ENCODE measurements at regions not wholly inside any gene's neighbourhood (a gene's known extent, or its start where the extent isn't known, plus 50 kb on each side); places are given as distances from the start of the nearest gene placed in this dataset.

DNA sequence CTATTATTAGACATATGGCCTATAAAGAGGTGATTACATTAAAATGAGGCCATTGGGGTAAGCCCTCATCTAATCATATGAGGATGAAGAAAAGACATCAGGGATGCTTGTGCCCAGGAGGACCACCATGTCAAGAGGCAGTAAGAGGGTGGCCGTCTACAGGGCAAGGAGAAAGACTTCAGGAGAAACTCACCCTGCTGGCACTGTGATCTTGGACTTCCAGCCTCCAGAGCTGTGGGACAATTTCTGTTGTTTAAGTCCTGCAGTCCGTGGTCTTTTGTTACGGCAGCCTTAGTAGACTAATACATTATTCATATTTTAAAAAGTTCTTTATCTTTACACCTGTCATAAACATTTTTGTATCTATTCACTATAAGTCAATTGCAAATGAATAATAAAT, 290.0 kb downstream of the PRL start:
- TF ChIP-seq, protein P1, sequence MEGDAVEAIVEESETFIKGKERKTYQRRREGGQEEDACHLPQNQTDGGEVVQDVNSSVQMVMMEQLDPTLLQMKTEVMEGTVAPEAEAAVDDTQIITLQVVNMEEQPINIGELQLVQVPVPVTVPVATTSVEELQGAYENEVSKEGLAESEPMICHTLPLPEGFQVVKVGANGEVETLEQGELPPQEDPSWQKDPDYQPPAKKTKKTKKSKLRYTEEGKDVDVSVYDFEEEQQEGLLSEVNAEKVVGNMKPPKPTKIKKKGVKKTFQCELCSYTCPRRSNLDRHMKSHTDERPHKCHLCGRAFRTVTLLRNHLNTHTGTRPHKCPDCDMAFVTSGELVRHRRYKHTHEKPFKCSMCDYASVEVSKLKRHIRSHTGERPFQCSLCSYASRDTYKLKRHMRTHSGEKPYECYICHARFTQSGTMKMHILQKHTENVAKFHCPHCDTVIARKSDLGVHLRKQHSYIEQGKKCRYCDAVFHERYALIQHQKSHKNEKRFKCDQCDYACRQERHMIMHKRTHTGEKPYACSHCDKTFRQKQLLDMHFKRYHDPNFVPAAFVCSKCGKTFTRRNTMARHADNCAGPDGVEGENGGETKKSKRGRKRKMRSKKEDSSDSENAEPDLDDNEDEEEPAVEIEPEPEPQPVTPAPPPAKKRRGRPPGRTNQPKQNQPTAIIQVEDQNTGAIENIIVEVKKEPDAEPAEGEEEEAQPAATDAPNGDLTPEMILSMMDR (IDR thresholded peaks at IDR 0.05) = no peak
- no peak for TF ChIP-seq TCF7L2 (IDR thresholded peaks at IDR 0.05; ENCODE audit: low read depth, low read length)
- TF ChIP-seq POLR2AphosphoS5 (IDR thresholded peaks at IDR 0.05; ENCODE audit: low read depth, low read length) = no peak
- no peak for TF ChIP-seq SIN3A (IDR thresholded peaks at IDR 0.05; ENCODE audit: borderline replicate concordance, insufficient read depth, low read depth, low read length)
- TF ChIP-seq, protein P2, sequence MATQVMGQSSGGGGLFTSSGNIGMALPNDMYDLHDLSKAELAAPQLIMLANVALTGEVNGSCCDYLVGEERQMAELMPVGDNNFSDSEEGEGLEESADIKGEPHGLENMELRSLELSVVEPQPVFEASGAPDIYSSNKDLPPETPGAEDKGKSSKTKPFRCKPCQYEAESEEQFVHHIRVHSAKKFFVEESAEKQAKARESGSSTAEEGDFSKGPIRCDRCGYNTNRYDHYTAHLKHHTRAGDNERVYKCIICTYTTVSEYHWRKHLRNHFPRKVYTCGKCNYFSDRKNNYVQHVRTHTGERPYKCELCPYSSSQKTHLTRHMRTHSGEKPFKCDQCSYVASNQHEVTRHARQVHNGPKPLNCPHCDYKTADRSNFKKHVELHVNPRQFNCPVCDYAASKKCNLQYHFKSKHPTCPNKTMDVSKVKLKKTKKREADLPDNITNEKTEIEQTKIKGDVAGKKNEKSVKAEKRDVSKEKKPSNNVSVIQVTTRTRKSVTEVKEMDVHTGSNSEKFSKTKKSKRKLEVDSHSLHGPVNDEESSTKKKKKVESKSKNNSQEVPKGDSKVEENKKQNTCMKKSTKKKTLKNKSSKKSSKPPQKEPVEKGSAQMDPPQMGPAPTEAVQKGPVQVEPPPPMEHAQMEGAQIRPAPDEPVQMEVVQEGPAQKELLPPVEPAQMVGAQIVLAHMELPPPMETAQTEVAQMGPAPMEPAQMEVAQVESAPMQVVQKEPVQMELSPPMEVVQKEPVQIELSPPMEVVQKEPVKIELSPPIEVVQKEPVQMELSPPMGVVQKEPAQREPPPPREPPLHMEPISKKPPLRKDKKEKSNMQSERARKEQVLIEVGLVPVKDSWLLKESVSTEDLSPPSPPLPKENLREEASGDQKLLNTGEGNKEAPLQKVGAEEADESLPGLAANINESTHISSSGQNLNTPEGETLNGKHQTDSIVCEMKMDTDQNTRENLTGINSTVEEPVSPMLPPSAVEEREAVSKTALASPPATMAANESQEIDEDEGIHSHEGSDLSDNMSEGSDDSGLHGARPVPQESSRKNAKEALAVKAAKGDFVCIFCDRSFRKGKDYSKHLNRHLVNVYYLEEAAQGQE (IDR thresholded peaks at IDR 0.05; ENCODE audit: insufficient read depth in 1 of 2, low read depth in 2 of 2, low read length in 1 of 2) = no peak
